Activated CD4-positive, alpha-beta memory T cell treated with anti-CD3 and anti-CD28 coated beads, Interleukin-2, amount 10 ng/mL, durations not matched to agents 7 days and 5 days (primary cell): ENCODE measurements at regions not wholly inside any gene's neighbourhood (a gene's known extent, or its start where the extent isn't known, plus 50 kb on each side); places are given as distances from the start of the nearest gene placed in this dataset.
"Not testable (repeated sequence)": the region's sequence is repeated elsewhere in the genome, so short reads cannot be mapped to it uniquely, and the experiment has no call there.

Experiments used
- CTCF ChIA-PET: fragments of 350-600 bp; sonication (Branson Sonifier 250); formaldehyde crosslinking; loops from one replicate; lab custom pipeline; 2021; ENCODE audit warnings: antibody characterized with exemption, inconsistent platforms; lab: Charles Lee
- POLR2A ChIA-PET: fragments of 350-600 bp; sonication (Branson Sonifier 250); formaldehyde crosslinking; loops from one replicate; lab custom pipeline; 2021; ENCODE audit warnings: antibody characterized with exemption; lab: Charles Lee
- DNase-seq: peaks from one replicate; pipeline ENCODE4 v3.0.0-alpha.2; 2020
- H3K27ac Mint-ChIP-seq: one replicate; pipeline ENCODE4 v1.8.0; 2021; ENCODE audit warnings: mild to moderate bottlenecking, mixed read lengths
- H3K27me3 Mint-ChIP-seq: one replicate; pipeline ENCODE4 v1.8.0; 2021; ENCODE audit warnings: mixed read lengths
- H3K36me3 Mint-ChIP-seq: one replicate; pipeline ENCODE4 v1.8.0; 2021; ENCODE audit warnings: low read depth, mixed read lengths
- H3K4me1 Mint-ChIP-seq: one replicate; pipeline ENCODE4 v1.8.0; 2021; ENCODE audit warnings: mixed read lengths
- H3K4me3 Mint-ChIP-seq: one replicate; pipeline ENCODE4 v1.8.0; 2021; ENCODE audit warnings: mild to moderate bottlenecking, mixed read lengths
- H3K9me3 Mint-ChIP-seq: one replicate; pipeline ENCODE4 v1.8.0; 2021; ENCODE audit warnings: mixed read lengths

DNA sequence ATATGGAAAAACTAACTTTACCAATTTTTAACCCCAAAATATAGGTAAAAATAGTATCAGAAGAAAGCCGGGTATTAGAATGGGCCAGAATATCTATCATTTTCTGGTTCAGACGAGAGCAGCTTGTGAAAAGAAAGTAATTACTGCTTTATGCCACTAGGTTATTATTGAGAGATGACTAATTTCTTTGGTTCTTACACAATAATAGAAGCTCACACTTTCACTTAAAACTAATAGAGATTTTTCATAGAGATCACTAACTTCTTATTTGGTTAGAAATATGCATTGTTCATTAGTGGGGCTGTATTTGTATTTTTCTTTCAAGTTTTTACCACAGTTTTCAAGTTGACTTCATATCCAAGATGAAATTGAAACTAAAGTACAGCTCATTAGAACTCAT lies 1241.2 kb upstream of the FLRT2 start:
- no peak overlapping the region for H3K4me3 Mint-ChIP-seq
- no peak overlapping the region for H3K27ac Mint-ChIP-seq
- ChIA-PET CTCF (no interaction called here), POLR2A (no interaction called here)
- H3K27me3 Mint-ChIP-seq: no peaks in the 10 kb centered on the region
- peaks cover 2% of the 10 kb centered on the region for H3K9me3 Mint-ChIP-seq
- DNase-seq: no peak
- no peaks in the 10 kb centered on the region for H3K36me3 Mint-ChIP-seq
- no peaks in the 10 kb centered on the region for H3K4me1 Mint-ChIP-seq

DNA sequence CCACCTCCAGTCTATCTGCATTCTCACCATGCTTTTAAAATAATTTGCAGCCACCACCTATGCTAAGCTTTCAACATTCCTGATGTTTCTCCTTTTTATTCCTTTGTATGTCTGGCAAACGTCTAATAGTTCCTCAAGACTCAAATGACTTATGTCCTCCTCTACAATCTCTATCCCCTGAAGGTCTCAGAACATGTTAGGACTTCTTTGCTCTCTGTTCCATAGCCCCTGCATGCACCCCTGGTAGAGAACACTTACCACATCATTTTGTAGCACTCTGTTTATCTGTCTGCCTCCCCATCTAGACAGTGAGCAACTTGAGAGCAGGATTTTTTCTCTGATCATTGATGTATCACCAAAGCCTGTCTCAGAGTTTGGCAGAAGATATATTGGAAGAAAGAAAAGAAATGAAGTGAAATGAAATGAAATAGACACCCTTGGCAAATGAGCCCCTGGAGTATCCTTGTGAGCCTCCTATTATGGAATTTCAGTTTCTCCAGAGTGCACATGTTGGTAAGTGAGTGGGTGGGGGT lies 1231.2 kb upstream of the FLRT2 start:
- Mint-ChIP-seq H3K36me3 (no peaks in the 10 kb centered on the region), H3K9me3 (no peaks in the 10 kb centered on the region), H3K4me1 (no peaks in the 10 kb centered on the region), H3K27ac (no peak overlapping the region), H3K4me3 (no peak overlapping the region), H3K27me3 (no peaks in the 10 kb centered on the region)
- ChIA-PET CTCF (no interaction called here), POLR2A (no interaction called here)
- no peak for DNase-seq

DNA sequence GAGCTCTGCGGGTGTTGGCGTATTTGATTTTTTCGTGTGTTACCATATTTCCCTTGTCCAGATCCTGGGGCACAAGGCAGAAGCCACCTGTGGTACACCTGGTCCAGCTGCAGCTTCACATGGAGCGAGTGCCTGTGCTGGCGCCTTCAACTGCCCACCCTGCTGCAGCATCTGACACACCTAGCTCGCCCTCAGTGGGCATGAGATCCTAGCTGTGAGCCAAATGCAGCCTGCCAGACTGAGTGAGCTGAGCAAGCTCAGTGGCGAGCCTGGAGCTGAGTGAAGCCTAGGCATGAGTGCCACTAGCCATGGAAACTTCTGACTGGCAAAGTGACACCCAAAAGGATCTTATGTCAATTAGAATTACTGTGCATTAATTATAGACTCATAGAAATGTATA lies 1226.8 kb upstream of the FLRT2 start:
- no peak overlapping the region for H3K27ac Mint-ChIP-seq
- H3K36me3 Mint-ChIP-seq: no peaks in the 10 kb centered on the region
- CTCF ChIA-PET: no interaction called here
- no peaks in the 10 kb centered on the region for H3K27me3 Mint-ChIP-seq
- H3K9me3 Mint-ChIP-seq: peaks cover 17% of the 10 kb centered on the region
- H3K4me1 Mint-ChIP-seq: no peaks in the 10 kb centered on the region
- no peak for DNase-seq
- H3K4me3 Mint-ChIP-seq: no peak overlapping the region
- POLR2A ChIA-PET: no interaction called here

DNA sequence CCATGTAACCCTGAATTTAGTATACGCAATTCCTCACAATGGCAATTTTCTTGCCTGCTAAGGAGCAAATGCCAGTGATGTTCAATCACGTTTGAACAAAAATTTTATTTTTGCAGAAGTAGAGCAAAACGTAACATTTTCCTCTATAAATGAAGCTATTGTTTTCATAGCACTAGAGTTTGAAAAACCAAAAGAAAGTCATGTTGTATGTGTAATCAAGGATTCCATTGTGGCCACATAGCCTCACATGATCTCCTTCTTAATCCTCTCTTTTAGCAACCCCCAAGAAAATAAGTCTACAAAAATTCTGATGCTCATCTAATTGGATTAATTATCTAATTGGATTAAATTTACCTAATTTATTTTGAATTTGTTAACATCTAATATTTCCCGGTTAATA lies 1217.4 kb upstream of the FLRT2 start:
- Mint-ChIP-seq H3K27me3 (no peaks in the 10 kb centered on the region), H3K4me1 (no peaks in the 10 kb centered on the region), H3K4me3 (no peak overlapping the region), H3K36me3 (no peaks in the 10 kb centered on the region), H3K27ac (no peak overlapping the region), H3K9me3 (peaks cover 16% of the 10 kb centered on the region)
- CTCF ChIA-PET: no interaction called here
- DNase-seq: no peak
- POLR2A ChIA-PET: no interaction called here

DNA sequence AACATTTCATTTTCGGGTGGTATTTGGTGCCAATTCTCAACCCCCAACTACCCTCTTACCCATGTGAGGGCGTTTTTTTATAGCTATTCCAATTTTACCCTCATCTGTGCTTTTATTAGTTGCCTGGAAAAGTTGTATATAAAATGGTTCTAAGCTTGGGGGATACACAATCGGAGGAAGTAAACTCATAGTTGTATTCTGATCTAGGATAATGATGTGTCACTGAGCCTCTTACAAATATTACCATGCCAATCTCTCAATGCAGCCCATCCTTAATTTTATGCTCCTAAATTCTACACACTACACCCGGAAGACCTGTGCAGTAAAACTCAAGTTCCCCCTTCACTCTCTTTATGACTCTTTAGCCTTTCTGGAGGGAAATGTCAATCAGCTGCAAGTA lies 1206.5 kb upstream of the FLRT2 start:
- Mint-ChIP-seq H3K27me3 (no peaks in the 10 kb centered on the region), H3K4me3 (no peak overlapping the region), H3K27ac (no peak overlapping the region), H3K4me1 (no peaks in the 10 kb centered on the region), H3K36me3 (no peaks in the 10 kb centered on the region), H3K9me3 (peaks cover 10% of the 10 kb centered on the region)
- DNase-seq: no peak
- ChIA-PET POLR2A (no interaction called here), CTCF (no interaction called here)

DNA sequence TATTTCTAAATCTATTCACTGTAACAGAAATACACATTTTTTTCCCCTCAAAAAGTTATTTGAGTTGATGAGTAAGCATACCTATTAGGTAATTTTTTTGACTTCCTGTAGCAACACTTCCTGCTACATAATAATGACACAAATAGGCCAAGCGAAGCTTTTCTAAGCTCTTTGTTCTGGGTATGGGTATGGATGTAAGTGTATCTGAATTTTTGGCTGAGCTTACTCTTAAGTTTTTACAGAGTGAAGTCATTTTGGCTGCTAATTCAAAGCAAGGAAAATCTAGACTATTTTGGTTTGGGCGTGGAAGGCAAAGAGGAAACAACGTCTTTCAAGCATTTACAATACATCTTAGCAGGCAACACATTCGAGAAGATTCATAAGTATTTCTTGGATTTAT lies 1206.0 kb upstream of the FLRT2 start:
- CTCF ChIA-PET: no interaction called here
- no peak overlapping the region for H3K4me3 Mint-ChIP-seq
- no peaks in the 10 kb centered on the region for H3K36me3 Mint-ChIP-seq
- POLR2A ChIA-PET: no interaction called here
- no peaks in the 10 kb centered on the region for H3K27me3 Mint-ChIP-seq
- H3K4me1 Mint-ChIP-seq: no peaks in the 10 kb centered on the region
- H3K9me3 Mint-ChIP-seq: peaks cover 12% of the 10 kb centered on the region
- no peak overlapping the region for H3K27ac Mint-ChIP-seq
- DNase-seq: no peak

DNA sequence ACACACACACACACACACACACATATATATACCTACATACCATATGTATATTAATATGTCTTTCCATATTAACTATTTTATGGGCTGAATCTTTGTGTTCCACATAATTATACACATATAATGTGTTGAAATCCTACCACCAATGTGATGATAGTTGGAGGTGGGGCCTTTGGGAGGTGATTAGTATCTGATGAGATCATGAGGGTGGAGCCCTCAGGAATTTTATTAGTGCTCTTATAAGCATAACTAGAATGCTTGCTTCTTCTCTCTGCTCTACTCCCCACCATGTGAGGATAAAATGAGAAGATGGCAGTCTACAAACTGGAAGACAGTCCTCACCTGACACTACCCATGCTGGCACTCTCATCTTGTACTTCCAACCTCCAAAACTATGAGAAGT lies 1193.5 kb upstream of the FLRT2 start:
- CTCF ChIA-PET: no interaction called here
- no peak overlapping the region for H3K4me3 Mint-ChIP-seq
- DNase-seq: no peak
- peaks cover 10% of the 10 kb centered on the region for H3K9me3 Mint-ChIP-seq
- no peaks in the 10 kb centered on the region for H3K27me3 Mint-ChIP-seq
- H3K4me1 Mint-ChIP-seq: no peaks in the 10 kb centered on the region
- no peaks in the 10 kb centered on the region for H3K36me3 Mint-ChIP-seq
- no peak overlapping the region for H3K27ac Mint-ChIP-seq
- POLR2A ChIA-PET: no interaction called here

DNA sequence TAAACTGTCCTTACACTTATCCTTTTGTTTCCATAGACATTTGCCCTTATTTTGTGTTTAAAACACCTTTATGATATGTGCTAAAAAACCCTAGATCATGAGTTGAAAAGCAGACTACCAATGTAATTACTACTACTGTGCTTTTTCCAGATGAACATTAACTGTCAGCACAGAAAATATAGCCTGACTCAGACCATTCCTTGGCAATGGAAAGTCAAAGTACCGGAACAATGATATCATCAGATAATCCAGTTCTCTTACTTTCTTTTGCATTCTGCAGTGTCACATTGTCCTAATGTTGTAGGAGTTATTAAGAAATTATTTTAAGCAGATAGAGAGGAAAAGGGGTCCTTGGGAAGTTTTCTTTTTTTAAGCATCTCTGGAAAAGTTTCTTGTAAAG lies 1189.0 kb upstream of the FLRT2 start:
- DNase-seq: no peak
- Mint-ChIP-seq H3K4me3 (no peak overlapping the region), H3K27me3 (no peaks in the 10 kb centered on the region), H3K27ac (no peak overlapping the region), H3K4me1 (no peaks in the 10 kb centered on the region), H3K36me3 (no peaks in the 10 kb centered on the region), H3K9me3 (peaks cover 11% of the 10 kb centered on the region)
- POLR2A ChIA-PET: no interaction called here
- CTCF ChIA-PET: interaction anchor here (1.0 kb wide), 1 partner anchor 13 kb away, joined by 3 read pairs; no protein-coding TSS in a partner anchor

DNA sequence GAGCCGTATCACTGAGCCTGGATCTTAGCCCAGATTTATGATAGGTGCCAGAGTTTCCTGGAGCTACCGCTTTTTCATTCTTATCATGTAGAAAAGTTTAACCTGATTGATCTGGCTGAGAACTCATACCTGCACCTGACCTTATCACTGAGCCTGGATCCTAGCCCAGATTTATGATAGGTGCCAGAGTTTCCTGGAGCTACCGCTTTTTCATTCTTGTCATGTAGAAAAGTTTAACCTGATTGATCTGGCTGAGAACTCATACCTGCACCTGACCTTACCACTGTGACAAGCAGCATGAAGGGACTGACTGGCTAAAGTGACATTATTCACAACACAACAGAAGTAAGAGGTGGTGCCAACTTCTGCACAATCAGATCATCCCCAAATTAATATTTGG lies 1188.1 kb upstream of the FLRT2 start:
- H3K27ac Mint-ChIP-seq, DNase-seq, H3K36me3 Mint-ChIP-seq, H3K4me3 Mint-ChIP-seq, H3K27me3 Mint-ChIP-seq, H3K4me1 Mint-ChIP-seq: not testable (repeated sequence)
- peaks cover 11% of the 10 kb centered on the region for H3K9me3 Mint-ChIP-seq
- ChIA-PET POLR2A (interaction anchor here (0.6 kb wide), 1 partner anchor 358 kb away, joined by 3 read pairs; no protein-coding TSS in a partner anchor), CTCF (interaction anchor here (1.0 kb wide), 1 partner anchor 12 kb away, joined by 3 read pairs; no protein-coding TSS in a partner anchor)

DNA sequence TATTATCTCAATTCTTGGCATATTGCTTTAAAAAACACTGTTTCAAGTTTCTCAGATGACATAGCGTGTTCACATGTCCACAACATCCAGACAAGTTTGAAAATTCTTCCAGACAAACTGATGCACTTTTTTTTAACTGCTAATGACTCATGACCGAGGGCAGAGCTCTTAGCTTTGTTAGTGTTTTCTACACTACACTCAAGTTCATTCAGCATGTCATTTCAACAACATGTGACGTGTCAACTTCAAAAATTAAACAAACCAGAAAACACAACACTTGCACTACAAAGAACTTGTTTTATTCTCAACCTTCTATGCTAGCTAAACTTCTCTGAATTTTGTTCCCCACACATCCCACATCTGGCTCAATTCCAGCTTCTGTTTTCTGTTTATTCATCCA lies 1186.3 kb upstream of the FLRT2 start:
- no peak for DNase-seq
- H3K27ac Mint-ChIP-seq: no peak overlapping the region
- no peaks in the 10 kb centered on the region for H3K27me3 Mint-ChIP-seq
- POLR2A ChIA-PET: no interaction called here
- peaks cover 10% of the 10 kb centered on the region for H3K9me3 Mint-ChIP-seq
- no peaks in the 10 kb centered on the region for H3K4me1 Mint-ChIP-seq
- CTCF ChIA-PET: no interaction called here
- H3K4me3 Mint-ChIP-seq: no peak overlapping the region
- no peaks in the 10 kb centered on the region for H3K36me3 Mint-ChIP-seq

DNA sequence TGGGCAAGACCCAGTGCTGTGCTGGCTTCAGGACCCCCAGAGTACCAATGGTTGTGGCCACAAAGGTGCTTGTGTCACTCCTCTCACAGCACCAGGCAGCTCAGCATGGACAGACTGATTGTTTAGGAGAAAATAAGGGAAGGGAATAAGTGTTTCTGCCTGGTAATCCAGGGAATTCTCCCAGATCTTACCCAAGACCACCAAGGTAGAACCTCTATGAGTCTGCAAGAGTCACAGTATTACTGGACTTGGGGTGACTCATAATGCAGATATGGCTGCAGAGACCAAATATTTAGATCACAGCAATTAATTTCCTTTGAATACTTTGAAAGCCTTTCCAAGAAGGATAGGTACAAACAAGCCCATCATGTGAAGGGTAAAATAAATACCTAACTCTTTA lies 1178.3 kb upstream of the FLRT2 start:
- no peaks in the 10 kb centered on the region for H3K4me1 Mint-ChIP-seq
- POLR2A ChIA-PET: no interaction called here

DNA sequence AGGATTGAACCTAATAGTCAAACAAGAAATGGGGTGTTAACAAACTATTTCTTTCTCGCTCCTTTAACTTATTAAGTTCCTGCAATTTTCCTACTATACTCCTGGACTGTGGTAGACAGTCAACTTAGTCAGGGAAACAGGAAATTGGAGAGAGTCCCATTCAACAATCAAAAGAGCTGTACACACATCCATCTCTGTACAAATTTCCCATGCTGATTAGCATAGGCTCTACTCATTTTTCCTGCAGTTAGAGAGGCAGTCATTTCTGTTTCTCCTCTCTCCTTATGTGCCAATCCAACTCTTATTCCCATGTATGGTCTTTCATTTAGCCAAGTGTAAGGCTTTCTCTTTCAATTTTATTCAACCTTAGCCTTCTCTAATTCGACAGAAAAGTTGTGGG lies 1168.5 kb upstream of the FLRT2 start:
- DNase-seq: no peak
- no peaks in the 10 kb centered on the region for H3K4me1 Mint-ChIP-seq
- POLR2A ChIA-PET: no interaction called here
- H3K36me3 Mint-ChIP-seq: no peaks in the 10 kb centered on the region
- no peak overlapping the region for H3K27ac Mint-ChIP-seq
- CTCF ChIA-PET: no interaction called here
- no peaks in the 10 kb centered on the region for H3K27me3 Mint-ChIP-seq
- peaks cover 9% of the 10 kb centered on the region for H3K9me3 Mint-ChIP-seq
- H3K4me3 Mint-ChIP-seq: no peak overlapping the region

More for the DNA sequence above, 1178.3 kb upstream of the FLRT2 start:
- Mint-ChIP-seq H3K27me3 (no peaks in the 10 kb centered on the region), H3K9me3 (peaks cover 23% of the 10 kb centered on the region), H3K4me3 (no peak overlapping the region), H3K36me3 (no peaks in the 10 kb centered on the region), H3K27ac (no peak overlapping the region)
- no peak for DNase-seq
- CTCF ChIA-PET: no interaction called here

DNA sequence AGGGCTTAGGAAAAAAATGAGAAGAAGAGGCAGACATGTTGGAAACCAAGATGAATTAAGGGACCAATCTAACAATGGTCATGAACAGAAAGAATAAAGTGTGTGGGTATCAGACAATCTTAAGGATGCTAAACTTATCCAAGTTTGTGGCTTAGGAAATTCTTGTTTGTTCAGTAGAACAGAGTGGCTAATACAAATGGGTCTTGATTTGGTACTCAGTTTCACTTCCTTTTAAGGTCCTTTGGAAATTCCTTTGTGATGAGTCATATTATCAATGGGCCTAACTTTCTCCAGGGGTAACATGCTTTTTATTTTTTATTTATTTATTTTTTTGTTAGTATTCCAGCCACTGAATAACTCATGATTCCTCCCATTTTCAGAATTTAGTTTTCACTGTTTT lies 1154.7 kb upstream of the FLRT2 start:
- ChIA-PET POLR2A (no interaction called here), CTCF (no interaction called here)
- Mint-ChIP-seq H3K4me3 (no peak overlapping the region), H3K4me1 (no peaks in the 10 kb centered on the region), H3K27ac (no peak overlapping the region), H3K27me3 (no peaks in the 10 kb centered on the region), H3K36me3 (no peaks in the 10 kb centered on the region), H3K9me3 (peaks cover 8% of the 10 kb centered on the region)
- DNase-seq: no peak

DNA sequence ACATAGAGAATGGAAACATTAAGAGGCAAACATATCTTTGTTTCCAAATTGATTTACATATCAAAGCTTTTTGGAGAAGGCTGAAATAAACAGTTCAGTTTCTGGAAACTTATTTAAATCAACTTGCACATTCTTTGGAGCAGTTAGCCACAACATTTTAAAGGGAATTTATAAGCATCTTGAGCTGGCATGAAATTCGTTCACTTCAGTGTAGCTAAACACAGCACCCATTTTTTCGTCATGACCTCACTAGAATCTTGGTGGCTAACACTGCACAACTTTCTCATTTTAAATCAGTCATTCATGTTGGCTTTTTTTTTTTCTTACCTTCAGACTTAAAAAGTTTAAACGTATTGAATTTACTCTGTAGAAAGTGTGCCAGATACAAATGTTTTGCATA lies 1139.9 kb upstream of the FLRT2 start:
- no peak overlapping the region for H3K4me3 Mint-ChIP-seq
- DNase-seq: no peak
- no peaks in the 10 kb centered on the region for H3K36me3 Mint-ChIP-seq
- ChIA-PET POLR2A (no interaction called here), CTCF (no interaction called here)
- H3K4me1 Mint-ChIP-seq: no peaks in the 10 kb centered on the region
- no peaks in the 10 kb centered on the region for H3K27me3 Mint-ChIP-seq
- peaks cover 12% of the 10 kb centered on the region for H3K9me3 Mint-ChIP-seq
- no peak overlapping the region for H3K27ac Mint-ChIP-seq
